C4-2B (cell line): ENCODE measurements at regions not wholly inside any gene's neighbourhood (a gene's known extent, or its start where the extent isn't known, plus 50 kb on each side); places are given as distances from the start of the nearest gene placed in this dataset.

Source experiments
- H3K27ac ChIP-seq: fragments of 450-650 bp; 2 replicates; pipeline ENCODE4 v1.5.1; 2017
- CTCF ChIP-seq: fragments of 450-650 bp; conservative IDR thresholded peaks from 2 replicates; pipeline ENCODE4 v1.5.1; 2017; ENCODE audit warnings: mild to moderate bottlenecking
- ZFX ChIP-seq: fragments of 450-650 bp; IDR thresholded peaks from 2 replicates; pipeline ENCODE4 v1.6.1; 2017

DNA sequence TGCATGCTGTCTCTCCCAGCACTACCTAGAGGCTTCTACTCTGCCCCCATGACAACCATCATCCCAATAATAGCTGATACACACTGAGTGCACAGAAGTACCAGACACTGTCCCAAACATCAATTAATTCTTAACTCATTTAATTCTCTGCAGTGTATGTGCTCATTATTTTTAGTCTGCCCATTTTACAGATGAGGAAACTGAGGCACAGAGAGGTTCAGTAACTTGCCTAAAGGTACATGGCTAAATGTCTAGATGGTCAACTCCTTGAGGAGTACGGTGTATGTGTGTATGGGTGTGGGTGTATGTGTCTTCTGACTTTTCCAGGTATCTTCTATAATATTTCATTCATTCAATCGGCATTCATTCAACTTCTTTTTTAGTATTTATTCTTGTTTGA lies 407.9 kb downstream of the SOX9 start:
- TF ChIP-seq CTCF: no peak
- no peak for TF ChIP-seq ZFX

DNA sequence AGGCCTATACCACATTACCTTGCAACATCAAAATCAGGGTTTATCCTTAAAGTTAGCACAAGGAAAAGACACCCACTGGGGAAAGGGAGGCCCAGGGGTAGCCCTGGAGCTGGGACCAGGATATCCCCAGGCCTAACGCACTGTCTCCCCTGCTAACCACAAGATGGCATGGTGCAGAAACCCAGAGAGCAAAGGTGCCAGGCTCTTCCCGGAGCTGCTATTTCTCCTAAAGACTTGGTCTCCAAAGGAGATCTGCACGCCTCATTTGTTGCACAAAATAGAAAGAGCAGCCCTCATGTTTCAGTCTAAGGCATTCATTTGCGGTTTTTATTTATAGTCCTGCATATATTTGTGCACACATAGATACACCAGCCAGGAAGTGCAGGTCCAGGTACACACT lies 408.6 kb downstream of the SOX9 start:
- no peak for TF ChIP-seq ZFX
- TF ChIP-seq CTCF: no peak
- H3K27ac ChIP-seq: no peak overlapping the region

More for the DNA sequence above, 407.9 kb downstream of the SOX9 start:
- no peak overlapping the region for H3K27ac ChIP-seq

DNA sequence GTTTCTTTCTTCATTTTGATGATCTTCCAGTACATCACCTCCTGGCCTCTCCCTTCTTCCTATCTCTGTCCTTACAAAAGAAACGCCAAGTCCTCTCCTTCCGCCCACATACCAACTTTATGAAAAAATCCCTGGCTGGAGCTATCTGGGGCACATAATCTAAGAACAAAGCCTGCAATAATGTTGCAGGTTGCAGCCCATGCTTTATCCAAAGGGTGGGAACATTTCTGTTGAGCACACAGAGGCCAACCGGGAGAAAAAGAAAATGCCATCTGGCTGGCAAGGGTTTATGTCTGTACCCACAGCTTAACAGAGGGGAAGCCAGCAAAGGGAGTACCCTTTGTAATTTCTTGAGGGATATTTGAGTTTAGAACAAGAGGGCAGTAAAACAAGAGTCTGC lies 409.6 kb downstream of the SOX9 start:
- TF ChIP-seq ZFX (no peak), CTCF (no peak)
- H3K27ac ChIP-seq: no peak overlapping the region

DNA sequence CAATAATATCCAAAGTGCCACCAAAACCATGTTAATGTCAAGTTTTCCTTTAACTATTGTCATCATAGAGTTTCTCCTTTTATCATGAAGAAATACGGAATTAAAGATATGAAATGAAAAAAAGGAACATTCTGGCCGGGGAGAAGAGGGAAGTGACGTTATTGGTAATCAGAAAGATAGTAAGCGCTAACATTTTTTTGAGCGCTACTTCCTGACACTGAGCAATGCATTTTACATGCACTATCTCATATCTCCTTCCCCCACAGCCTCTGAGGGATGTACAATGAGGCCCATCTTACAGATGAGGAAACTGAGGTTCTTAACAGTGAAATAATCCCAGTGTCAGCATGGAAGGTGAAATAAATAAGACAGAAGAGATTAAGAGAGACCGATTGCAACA lies 410.9 kb downstream of the SOX9 start:
- TF ChIP-seq CTCF (no peak), ZFX (no peak)
- no peak overlapping the region for H3K27ac ChIP-seq

- no peak for TF ChIP-seq CTCF
- TF ChIP-seq ZFX: no peak
- H3K27ac ChIP-seq: no peak overlapping the region
Measured at GRCh38 chr17:72534265-72534664, 413.4 kb downstream of the SOX9 start.

GRCh38 chr17:72534776-72535175 lies 414.0 kb downstream of the SOX9 start:
- no peak for TF ChIP-seq ZFX
- TF ChIP-seq CTCF: no peak

DNA sequence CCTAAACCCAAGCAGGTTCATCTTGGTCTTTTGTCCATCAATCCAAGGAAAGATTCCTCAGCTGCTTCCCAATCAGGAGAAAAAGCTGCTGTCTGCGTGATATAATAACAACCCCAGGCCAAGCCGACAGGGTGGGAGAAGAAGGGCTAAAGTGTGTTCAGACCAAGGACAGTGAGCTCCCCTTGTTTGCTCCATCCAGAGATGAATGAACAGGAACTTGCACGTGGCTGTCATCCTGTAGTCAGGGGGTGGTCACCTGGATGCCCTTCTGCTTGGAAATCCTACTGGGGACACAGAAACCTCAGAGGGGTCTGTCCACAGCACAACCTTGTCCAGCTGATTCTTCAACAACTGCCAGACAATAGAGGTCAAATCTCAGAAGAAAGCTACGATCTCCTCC lies 414.5 kb downstream of the SOX9 start:
- no peak for TF ChIP-seq CTCF
- TF ChIP-seq ZFX: no peak
- H3K27ac ChIP-seq: no peak overlapping the region

More at GRCh38 chr17:72534776-72535175, 414.0 kb downstream of the SOX9 start:
- H3K27ac ChIP-seq: no peak overlapping the region
